Pancreas (tissue), 10 donors: ENCODE measurements at regions not wholly inside any gene's neighbourhood (a gene's known extent, or its start where the extent isn't known, plus 50 kb on each side); places are given as distances from the start of the nearest gene placed in this dataset.

Experiments
- ATAC-seq, 4 donors: fragments of 200-7000 bp; cut with Tn5 transposase; one replicate each; pipeline versions ENCODE4 v1.8.0 to v1.9.1; 2020; ENCODE audit warnings: mild to moderate bottlenecking in 4 of 4, moderate library complexity in 4 of 4
- DNase-seq, 6 donors: peaks; one replicate each; pipeline ENCODE4 v3.0.0-alpha.2; 2020
- FAIRE-seq: peaks from 2 replicates; lab custom pipeline; 2012; peaks lifted over from hg19 to GRCh38; lab: Jason Lieb, UNC
- H3K27ac ChIP-seq, 4 donors: fragments of 200-600 bp; sonication (generic); 1 replicate in 3 of 4; 2 replicates in 1 of 4; pipeline versions ENCODE4 v1.5.0 to v1.8.0; 2020
- H3K27me3 ChIP-seq, 4 donors: fragments of 200-600 bp; one replicate each; pipeline ENCODE4 v1.8.0; 2021
- H3K36me3 ChIP-seq, 3 donors: fragments of 200-600 bp; sonication (generic) in 1 of 3; one replicate each; pipeline versions ENCODE4 v1.5.0 to v1.8.0; 2020 to 2021
- H3K4me1 ChIP-seq, 3 donors: fragments of 200-600 bp; one replicate each; pipeline ENCODE4 v1.8.0; 2021
- H3K4me3 ChIP-seq, 4 donors: fragments of 200-600 bp; sonication (generic) in 2 of 4; one replicate each; pipeline versions ENCODE4 v1.5.0 to v1.8.0; 2020 to 2021
- H3K9me3 ChIP-seq, 4 donors: fragments of 200-600 bp; one replicate each; pipeline ENCODE4 v1.8.0; 2021
- CTCF ChIP-seq, 4 donors: fragments of 200-600 bp; sonication (generic) in 3 of 4; IDR thresholded peaks; one replicate each; pipeline versions ENCODE4 v1.5.0 to v1.8.0; 2021; ENCODE audit warnings: antibody characterized with exemption in 4 of 4
- WGBS, 2 donors: extraction: QIAGEN DNeasy Blood & Tissue Kit; methylation state at CpG; one replicate each; pipeline ENCODE4 v1.1.7; 2013; 5-methylcytosine and 5-hydroxymethylcytosine counted together
- intact Hi-C, 3 donors: fragments of 100-400 bp; cut with DNase I; formaldehyde crosslinking; loops; one replicate each; pipeline versions ENCODE4 v1.11.1 to v1.14.2; 2022
- donor health status: healthy with polysubstance abuse.
- donor health status: DM: no; HTN: no; CAD: no; lungs with moderate emphysema.
- donor health status: DM: no; HTN: no; CAD: no.
- donor health status: control.
- donor health status: control.
- donor health status: Bipolar disorder and iron deficiency.
- donor health status: DM: yes; HTN: yes; CAD: no.
- donor health status: DM: no; HTN: no; CAD: no.
- donor health status: DM: no; HTN: no; CAD: no.
- donor health status: DM: yes; HTN: yes; CAD: no.

GRCh38 chr5:108659531-108659930, 88.2 kb upstream of the FER start:
- no peaks in the 10 kb centered on the region for H3K36me3 ChIP-seq
- TF ChIP-seq CTCF (IDR thresholded peaks at IDR 0.05) = no peak
- H3K27me3 ChIP-seq = no peaks in the 10 kb centered on the region
- ATAC-seq (peak in 1 of 4 donors; percentile 15), FAIRE-seq (no peak), DNase-seq (no peak)
- peaks cover 0 to 3% (median 0%) of the 10 kb centered on the region in 3 donors for H3K4me1 ChIP-seq
- intact Hi-C loops = no loop called here
- H3K9me3 ChIP-seq = no peaks in the 10 kb centered on the region
- H3K27ac ChIP-seq = no peak overlapping the region
- WGBS, 2 donors = 19% methylated on average over 3 of the region's 3 CpGs
- no peak overlapping the region for H3K4me3 ChIP-seq

- Histone ChIP-seq H3K4me1 (no peaks in the 10 kb centered on the region), H3K27ac (peak overlapping the region in 1 of 4 donors; percentile 44), H3K9me3 (no peaks in the 10 kb centered on the region), H3K4me3 (no peak overlapping the region), H3K36me3 (no peaks in the 10 kb centered on the region), H3K27me3 (no peaks in the 10 kb centered on the region)
- DNase-seq (no peak), ATAC-seq (peak; percentile 26 to 75 (median 52)), FAIRE-seq (no peak)
- 31 to 44% methylated on average over 5 of the region's 5 CpGs for WGBS, 2 donors
- TF ChIP-seq CTCF (IDR thresholded peaks at IDR 0.05) = no peak
- intact Hi-C loops = no loop called here
Measured at GRCh38 chr5:108655750-108656450, 91.8 kb upstream of the FER start.

GRCh38 chr5:108654051-108654450, 93.6 kb upstream of the FER start:
- no peaks in the 10 kb centered on the region for H3K36me3 ChIP-seq
- intact Hi-C loops = no loop called here
- TF ChIP-seq CTCF (IDR thresholded peaks at IDR 0.05) = no peak
- H3K4me1 ChIP-seq = no peaks in the 10 kb centered on the region
- no peak for FAIRE-seq
- no peak overlapping the region for H3K4me3 ChIP-seq
- no peaks in the 10 kb centered on the region for H3K9me3 ChIP-seq
- ATAC-seq = no peak
- DNase-seq = no peak
- WGBS, 2 donors = 52 to 64% methylated on average over 1 of the region's 1 CpG
- no peak overlapping the region for H3K27ac ChIP-seq
- no peaks in the 10 kb centered on the region for H3K27me3 ChIP-seq

- Histone ChIP-seq H3K4me1 (no peaks in the 10 kb centered on the region), H3K4me3 (no peak overlapping the region), H3K27me3 (no peaks in the 10 kb centered on the region), H3K27ac (no peak overlapping the region), H3K9me3 (no peaks in the 10 kb centered on the region), H3K36me3 (no peaks in the 10 kb centered on the region)
- no peak for DNase-seq
- no peak for TF ChIP-seq CTCF (IDR thresholded peaks at IDR 0.05)
- ATAC-seq = no peak
- 95 to 100% methylated on average over 1 of the region's 1 CpG for WGBS, 2 donors
- intact Hi-C loops = no loop called here
- no peak for FAIRE-seq
Measured at GRCh38 chr5:108653201-108653600, 94.5 kb upstream of the FER start.

GRCh38 chr5:108650997-108651396, 96.7 kb upstream of the FER start:
- H3K4me3 ChIP-seq = no peak overlapping the region
- no peak for DNase-seq
- H3K4me1 ChIP-seq = no peaks in the 10 kb centered on the region
- ATAC-seq = no peak
- H3K36me3 ChIP-seq = no peaks in the 10 kb centered on the region
- intact Hi-C loops = no loop called here
- H3K27ac ChIP-seq = no peak overlapping the region
- H3K27me3 ChIP-seq = no peaks in the 10 kb centered on the region
- H3K9me3 ChIP-seq = no peaks in the 10 kb centered on the region
- FAIRE-seq = no peak
- no peak for TF ChIP-seq CTCF (IDR thresholded peaks at IDR 0.05)
